Activated CD4-positive, alpha-beta memory T cell treated with anti-CD3 and anti-CD28 coated beads for 36 hours (primary cell): ENCODE measurements at regions not wholly inside any gene's neighbourhood (a gene's known extent, or its start where the extent isn't known, plus 50 kb on each side); places are given as distances from the start of the nearest gene placed in this dataset.
"Not testable (repeated sequence)": the region's sequence is repeated elsewhere in the genome, so short reads cannot be mapped to it uniquely, and the experiment has no call there.

Experiments used
- CTCF ChIA-PET: fragments of 350-600 bp; sonication (Branson Sonifier 250); formaldehyde crosslinking; loops from one replicate; lab custom pipeline; 2021; ENCODE audit warnings: antibody characterized with exemption, inconsistent platforms; lab: Charles Lee
- POLR2A ChIA-PET: fragments of 350-600 bp; sonication (Branson Sonifier 250); formaldehyde crosslinking; loops from one replicate; lab custom pipeline; 2021; ENCODE audit warnings: antibody characterized with exemption; lab: Charles Lee
- DNase-seq: peaks from one replicate; pipeline ENCODE4 v3.0.0-alpha.2; 2020
- H3K27ac Mint-ChIP-seq: one replicate; pipeline ENCODE4 v1.8.0; 2021; ENCODE audit warnings: mixed read lengths
- H3K27me3 Mint-ChIP-seq: one replicate; pipeline ENCODE4 v1.8.0; 2021; ENCODE audit warnings: mixed read lengths
- H3K36me3 Mint-ChIP-seq: one replicate; pipeline ENCODE4 v1.8.0; 2021; ENCODE audit warnings: mixed read lengths
- H3K4me1 Mint-ChIP-seq: one replicate; pipeline ENCODE4 v1.8.0; 2021; ENCODE audit warnings: low read depth, mixed read lengths
- H3K4me3 Mint-ChIP-seq: one replicate; pipeline ENCODE4 v1.8.0; 2021; ENCODE audit warnings: mild to moderate bottlenecking, mixed read lengths
- H3K9me3 Mint-ChIP-seq: one replicate; pipeline ENCODE4 v1.8.0; 2021; ENCODE audit warnings: mixed read lengths
- intact Hi-C: fragments of 100-400 bp; cut with micrococcal nuclease; formaldehyde crosslinking; loops from one replicate; pipeline ENCODE4 v1.15.1; 2023

- ChIA-PET POLR2A (no interaction called here), CTCF (no interaction called here)
- no peaks in the 10 kb centered on the region for H3K36me3 Mint-ChIP-seq
- no peaks in the 10 kb centered on the region for H3K4me1 Mint-ChIP-seq
- H3K27me3 Mint-ChIP-seq: no peaks in the 10 kb centered on the region
- no peak overlapping the region for H3K4me3 Mint-ChIP-seq
- intact Hi-C loops: no loop called here
- no peak overlapping the region for H3K27ac Mint-ChIP-seq
- no peak for DNase-seq
- H3K9me3 Mint-ChIP-seq: no peaks in the 10 kb centered on the region
These were observed 86.8 kb upstream of the TFPI start for GRCh38 chr2:187640926-187641510.

GRCh38 chr2:187642498-187642897 lies 88.3 kb upstream of the TFPI start:
- intact Hi-C loops: no loop called here
- POLR2A ChIA-PET: no interaction called here
- Mint-ChIP-seq H3K27ac (no peak overlapping the region), H3K4me3 (no peak overlapping the region), H3K36me3 (no peaks in the 10 kb centered on the region), H3K9me3 (no peaks in the 10 kb centered on the region), H3K4me1 (no peaks in the 10 kb centered on the region), H3K27me3 (no peaks in the 10 kb centered on the region)
- CTCF ChIA-PET: no interaction called here
- no peak for DNase-seq

GRCh38 chr2:187644486-187644885 lies 90.3 kb upstream of the TFPI start:
- DNase-seq: no peak
- intact Hi-C loops: no loop called here
- Mint-ChIP-seq H3K9me3 (no peaks in the 10 kb centered on the region), H3K27ac (no peak overlapping the region), H3K27me3 (no peaks in the 10 kb centered on the region), H3K36me3 (no peaks in the 10 kb centered on the region), H3K4me3 (no peak overlapping the region), H3K4me1 (no peaks in the 10 kb centered on the region)
- ChIA-PET POLR2A (no interaction called here), CTCF (no interaction called here)

- Mint-ChIP-seq H3K4me3 (no peak overlapping the region), H3K4me1 (no peaks in the 10 kb centered on the region), H3K9me3 (no peaks in the 10 kb centered on the region), H3K27ac (no peak overlapping the region), H3K36me3 (no peaks in the 10 kb centered on the region), H3K27me3 (no peaks in the 10 kb centered on the region)
- intact Hi-C loops: no loop called here
- ChIA-PET POLR2A (no interaction called here), CTCF (no interaction called here)
- DNase-seq: no peak
These were observed 90.7 kb upstream of the TFPI start for GRCh38 chr2:187644981-187645380.

GRCh38 chr2:187646556-187646955 lies 92.3 kb upstream of the TFPI start:
- POLR2A ChIA-PET: no interaction called here
- H3K4me1 Mint-ChIP-seq: no peaks in the 10 kb centered on the region

GRCh38 chr2:187654535-187654934 lies 100.3 kb upstream of the TFPI start:
- ChIA-PET CTCF (no interaction called here), POLR2A (no interaction called here)
- intact Hi-C loops: no loop called here
- no peak for DNase-seq
- Mint-ChIP-seq H3K4me3 (no peak overlapping the region), H3K27me3 (no peaks in the 10 kb centered on the region), H3K36me3 (no peaks in the 10 kb centered on the region), H3K9me3 (no peaks in the 10 kb centered on the region), H3K27ac (no peak overlapping the region), H3K4me1 (no peaks in the 10 kb centered on the region)

More at GRCh38 chr2:187646556-187646955, 92.3 kb upstream of the TFPI start:
- intact Hi-C loops: no loop called here
- Mint-ChIP-seq H3K27ac (no peak overlapping the region), H3K4me3 (no peak overlapping the region), H3K27me3 (no peaks in the 10 kb centered on the region), H3K36me3 (no peaks in the 10 kb centered on the region), H3K9me3 (no peaks in the 10 kb centered on the region)
- CTCF ChIA-PET: no interaction called here
- no peak for DNase-seq

- ChIA-PET CTCF (no interaction called here), POLR2A (no interaction called here)
- Mint-ChIP-seq H3K36me3 (no peaks in the 10 kb centered on the region), H3K27me3 (no peaks in the 10 kb centered on the region), H3K4me1 (no peaks in the 10 kb centered on the region), H3K9me3 (no peaks in the 10 kb centered on the region), H3K27ac (no peak overlapping the region), H3K4me3 (no peak overlapping the region)
- intact Hi-C loops: no loop called here
- DNase-seq: no peak
These were observed 100.8 kb upstream of the TFPI start for GRCh38 chr2:187655001-187655400.

- ChIA-PET CTCF (no interaction called here), POLR2A (no interaction called here)
- H3K9me3 Mint-ChIP-seq: no peaks in the 10 kb centered on the region
- no peak for DNase-seq
- no peak overlapping the region for H3K27ac Mint-ChIP-seq
- no peaks in the 10 kb centered on the region for H3K4me1 Mint-ChIP-seq
- H3K4me3 Mint-ChIP-seq: no peak overlapping the region
- intact Hi-C loops: no loop called here
- H3K36me3 Mint-ChIP-seq: no peaks in the 10 kb centered on the region
- H3K27me3 Mint-ChIP-seq: no peaks in the 10 kb centered on the region
These were observed 101.9 kb upstream of the TFPI start for GRCh38 chr2:187656123-187656522.

GRCh38 chr2:187658952-187659525 lies 104.8 kb upstream of the TFPI start:
- Mint-ChIP-seq H3K9me3 (no peaks in the 10 kb centered on the region), H3K36me3 (no peaks in the 10 kb centered on the region), H3K4me1 (no peaks in the 10 kb centered on the region), H3K4me3 (no peak overlapping the region), H3K27ac (no peak overlapping the region), H3K27me3 (no peaks in the 10 kb centered on the region)
- CTCF ChIA-PET: no interaction called here
- DNase-seq: no peak
- POLR2A ChIA-PET: no interaction called here
- intact Hi-C loops: no loop called here

GRCh38 chr2:187676050-187676449 lies 121.8 kb upstream of the TFPI start:
- H3K36me3 Mint-ChIP-seq, DNase-seq, CTCF ChIA-PET, intact Hi-C loops, H3K27ac Mint-ChIP-seq, H3K4me3 Mint-ChIP-seq, H3K9me3 Mint-ChIP-seq, H3K27me3 Mint-ChIP-seq, H3K4me1 Mint-ChIP-seq, POLR2A ChIA-PET: not testable (repeated sequence)

GRCh38 chr2:187679454-187679853 lies 125.2 kb upstream of the TFPI start:
- intact Hi-C loops: no loop called here

GRCh38 chr2:187684174-187684573 lies 129.9 kb upstream of the TFPI start:
- intact Hi-C loops: no loop called here
- H3K4me1 Mint-ChIP-seq: no peaks in the 10 kb centered on the region
- no peaks in the 10 kb centered on the region for H3K36me3 Mint-ChIP-seq
- DNase-seq: no peak
- no peaks in the 10 kb centered on the region for H3K9me3 Mint-ChIP-seq
- H3K27ac Mint-ChIP-seq: no peak overlapping the region
- ChIA-PET CTCF (interaction anchor here (0.6 kb wide), 1 partner anchor 775 kb away, joined by 3 read pairs; no protein-coding TSS in a partner anchor), POLR2A (no interaction called here)
- no peak overlapping the region for H3K4me3 Mint-ChIP-seq
- H3K27me3 Mint-ChIP-seq: no peaks in the 10 kb centered on the region

More at GRCh38 chr2:187679454-187679853, 125.2 kb upstream of the TFPI start:
- H3K4me1 Mint-ChIP-seq: no peaks in the 10 kb centered on the region
- no peak for DNase-seq
- H3K27me3 Mint-ChIP-seq: no peaks in the 10 kb centered on the region
- H3K36me3 Mint-ChIP-seq: no peaks in the 10 kb centered on the region
- no peak overlapping the region for H3K4me3 Mint-ChIP-seq
- ChIA-PET CTCF (no interaction called here), POLR2A (no interaction called here)
- H3K27ac Mint-ChIP-seq: no peak overlapping the region
- no peaks in the 10 kb centered on the region for H3K9me3 Mint-ChIP-seq

- H3K36me3 Mint-ChIP-seq: no peaks in the 10 kb centered on the region
- H3K4me3 Mint-ChIP-seq: no peak overlapping the region
- intact Hi-C loops: no loop called here
- no peak overlapping the region for H3K27ac Mint-ChIP-seq
- ChIA-PET CTCF (no interaction called here), POLR2A (no interaction called here)
- no peak for DNase-seq
- peaks cover 3% of the 10 kb centered on the region for H3K9me3 Mint-ChIP-seq
- H3K4me1 Mint-ChIP-seq: no peaks in the 10 kb centered on the region
- H3K27me3 Mint-ChIP-seq: no peaks in the 10 kb centered on the region
These were observed 132.3 kb upstream of the TFPI start for GRCh38 chr2:187686416-187687024.
